ENCODE measurements at regions not wholly inside any gene's neighbourhood (a gene's known extent, or its start where the extent isn't known, plus 50 kb on each side); places are given as distances from the start of the nearest gene placed in this dataset.

- DNase-seq = no peak
These were observed 121.1 kb upstream of the ACP3 start for GRCh38 chr3:132196113-132196512.

GRCh38 chr3:132198516-132198915, 118.7 kb upstream of the ACP3 start:
- no peak for DNase-seq

GRCh38 chr3:132199451-132199850, 117.8 kb upstream of the ACP3 start:
- DNase-seq = no peak

GRCh38 chr3:132202586-132202985, 114.6 kb upstream of the ACP3 start:
- DNase-seq = no peak

- DNase-seq = no peak
These were observed 113.2 kb upstream of the ACP3 start for GRCh38 chr3:132203889-132204596.

- no peak for DNase-seq
These were observed 111.6 kb upstream of the ACP3 start for GRCh38 chr3:132205609-132206008.

- DNase-seq = no peak
These were observed 107.4 kb upstream of the ACP3 start for GRCh38 chr3:132209855-132210254.

GRCh38 chr3:132210476-132211346, 106.5 kb upstream of the ACP3 start:
- peak in 1 of 2 experiments; percentile 2 for DNase-seq

GRCh38 chr3:132211896-132212295, 105.3 kb upstream of the ACP3 start:
- no peak for DNase-seq

GRCh38 chr3:132218817-132219755, 98.1 kb upstream of the ACP3 start:
- no peak for DNase-seq

GRCh38 chr3:132220986-132221385, 96.2 kb upstream of the ACP3 start:
- no peak for DNase-seq

GRCh38 chr3:132222868-132223538, 94.2 kb upstream of the ACP3 start:
- DNase-seq = no peak

- no peak for DNase-seq
These were observed 91.5 kb upstream of the ACP3 start for GRCh38 chr3:132225664-132226063.

GRCh38 chr3:132228923-132229322, 88.3 kb upstream of the ACP3 start:
- DNase-seq = no peak

- no peak for DNase-seq
These were observed 87.6 kb upstream of the ACP3 start for GRCh38 chr3:132229641-132230040.

- DNase-seq = no peak
These were observed 86.8 kb upstream of the ACP3 start for GRCh38 chr3:132230156-132231000.

GRCh38 chr3:132231633-132232032, 85.6 kb upstream of the ACP3 start:
- DNase-seq = peak in 1 of 2 experiments; percentile 9

GRCh38 chr3:132232231-132232792, 84.9 kb upstream of the ACP3 start:
- no peak for DNase-seq

GRCh38 chr3:132236701-132237651, 80.2 kb upstream of the ACP3 start:
- no peak for DNase-seq

- DNase-seq = no peak
These were observed 79.6 kb upstream of the ACP3 start for GRCh38 chr3:132237652-132238032.
